ENCODE measurements at regions not wholly inside any gene's neighbourhood (a gene's known extent, or its start where the extent isn't known, plus 50 kb on each side); places are given as distances from the start of the nearest gene placed in this dataset.
A peak's percentile ranks its signal among the peaks of the same experiment; 100 is the strongest.

- H3K4me3 ChIP-seq (replicated peaks in 1 of 3; ENCODE audit: low read depth in 2 of 3, low read length in 3 of 3), result no peak overlapping the region
- H2AFZ ChIP-seq (ENCODE audit: insufficient read depth, low read depth, low read length, poor library complexity, severe bottlenecking), result no peak overlapping the region
- DNase-seq, result no peak
- no peak overlapping the region for H3K9ac ChIP-seq (ENCODE audit: insufficient read depth, low read length, poor library complexity, severe bottlenecking)
- 90% methylated on average over 2 of the region's 4 CpGs for WGBS (ENCODE audit: insufficient coverage)
- H3K4me1 ChIP-seq (ENCODE audit: control insufficient read depth in 1 of 2, insufficient read depth in 2 of 2, low read length in 2 of 2), result peaks cover 48 to 50% of the 10 kb centered on the region in 2 donors
- H3K4me3 Mint-ChIP-seq, result no peak overlapping the region
- no peaks in the 10 kb centered on the region for H3K27me3 ChIP-seq (ENCODE audit: control insufficient read depth in 2 of 2, insufficient read depth in 2 of 2, low read length in 2 of 2)
- peaks cover 28 to 58% of the 10 kb centered on the region in 2 donors for H3K36me3 ChIP-seq (replicated peaks in 1 of 2; ENCODE audit: control insufficient read depth in 1 of 2, insufficient read depth in 2 of 2, low read length in 2 of 2)
- H3K9me3 ChIP-seq (replicated peaks in 1 of 2; ENCODE audit: control insufficient read depth in 1 of 2, insufficient read depth in 1 of 2, low read length in 2 of 2), result no peaks in the 10 kb centered on the region
- peaks cover 60 to 75% of the 10 kb centered on the region in 2 donors for H3K36me3 Mint-ChIP-seq
- no peak for TF ChIP-seq CTCF (IDR thresholded peaks at IDR 0.05)
- H3K27me3 Mint-ChIP-seq (ENCODE audit: low read depth in 3 of 3), result peaks cover 0 to 2% (median under 1%) of the 10 kb centered on the region in 3 donors
- H3K79me2 ChIP-seq (ENCODE audit: insufficient read depth, low read length), result peaks cover 41% of the 10 kb centered on the region
- peaks cover 0 to 5% (median 2%) of the 10 kb centered on the region in 7 donors for H3K9me3 Mint-ChIP-seq
- H3K4me2 ChIP-seq (replicated peaks; ENCODE audit: extremely low read depth, low read length, poor library complexity, severe bottlenecking), result no peak overlapping the region
- no peak overlapping the region for H3K27ac ChIP-seq (ENCODE audit: low read depth in 1 of 2, low read length in 2 of 2)
- peak overlapping the region in 3 of 7 donors; percentile 57 to 97 (median 97) for H3K27ac Mint-ChIP-seq
- intact Hi-C loops (cut with micrococcal nuclease), result no loop called here
- peaks cover 14% of the 10 kb centered on the region for H4K20me1 ChIP-seq (ENCODE audit: insufficient read depth, low read length)
- H3K4me1 Mint-ChIP-seq, result peaks cover 55% of the 10 kb centered on the region
Measured at GRCh38 chr20:19944772-19945459, 72.2 kb upstream of the NAA20 start.

GRCh38 chr20:19945732-19946670 is 71.2 kb upstream of the NAA20 start:
- peaks cover 0 to 1% (median 0%) of the 10 kb centered on the region in 7 donors for H3K9me3 Mint-ChIP-seq
- H3K4me2 ChIP-seq (replicated peaks; ENCODE audit: extremely low read depth, low read length, poor library complexity, severe bottlenecking), result no peak overlapping the region
- H3K4me1 Mint-ChIP-seq, result peaks cover 44% of the 10 kb centered on the region
- H3K4me3 Mint-ChIP-seq, result no peak overlapping the region
- H3K4me3 ChIP-seq (replicated peaks in 1 of 3; ENCODE audit: low read depth in 2 of 3, low read length in 3 of 3), result no peak overlapping the region
- peaks cover 32% of the 10 kb centered on the region for H3K79me2 ChIP-seq (ENCODE audit: insufficient read depth, low read length)
- H3K27me3 Mint-ChIP-seq (ENCODE audit: low read depth in 3 of 3), result peaks cover 0 to 2% (median 0%) of the 10 kb centered on the region in 3 donors
- no peaks in the 10 kb centered on the region for H3K9me3 ChIP-seq (replicated peaks in 1 of 2; ENCODE audit: control insufficient read depth in 1 of 2, insufficient read depth in 1 of 2, low read length in 2 of 2)
- no peak overlapping the region for H2AFZ ChIP-seq (ENCODE audit: insufficient read depth, low read depth, low read length, poor library complexity, severe bottlenecking)
- no peaks in the 10 kb centered on the region for H3K27me3 ChIP-seq (ENCODE audit: control insufficient read depth in 2 of 2, insufficient read depth in 2 of 2, low read length in 2 of 2)
- H3K27ac Mint-ChIP-seq, result peak overlapping the region in 3 of 7 donors; percentile 38 to 63 (median 48)
- peaks cover 29 to 59% of the 10 kb centered on the region in 2 donors for H3K36me3 ChIP-seq (replicated peaks in 1 of 2; ENCODE audit: control insufficient read depth in 1 of 2, insufficient read depth in 2 of 2, low read length in 2 of 2)
- intact Hi-C loops (cut with micrococcal nuclease), result no loop called here
- H3K27ac ChIP-seq (ENCODE audit: low read depth in 1 of 2, low read length in 2 of 2), result no peak overlapping the region
- H3K4me1 ChIP-seq (ENCODE audit: control insufficient read depth in 1 of 2, insufficient read depth in 2 of 2, low read length in 2 of 2), result peaks cover 37 to 39% of the 10 kb centered on the region in 2 donors
- 94% methylated on average over 8 of the region's 14 CpGs for WGBS (ENCODE audit: insufficient coverage)
- no peak for DNase-seq
- peaks cover 59 to 75% of the 10 kb centered on the region in 2 donors for H3K36me3 Mint-ChIP-seq
- H4K20me1 ChIP-seq (ENCODE audit: insufficient read depth, low read length), result peaks cover 25% of the 10 kb centered on the region
- H3K9ac ChIP-seq (ENCODE audit: insufficient read depth, low read length, poor library complexity, severe bottlenecking), result no peak overlapping the region
- TF ChIP-seq CTCF (IDR thresholded peaks at IDR 0.05), result no peak
